DMS153 (cell line): ENCODE measurements at regions not wholly inside any gene's neighbourhood (a gene's known extent, or its start where the extent isn't known, plus 50 kb on each side); places are given as distances from the start of the nearest gene placed in this dataset.
A peak's percentile ranks its signal among the peaks of the same experiment; 100 is the strongest.
"Not testable (repeated sequence)": the region's sequence is repeated elsewhere in the genome, so short reads cannot be mapped to it uniquely, and the experiment has no call there.

Experiments used
- DNase-seq: peaks from one replicate; lab custom pipeline; 2025; lab: John Stamatoyannopoulos, UW

DNA sequence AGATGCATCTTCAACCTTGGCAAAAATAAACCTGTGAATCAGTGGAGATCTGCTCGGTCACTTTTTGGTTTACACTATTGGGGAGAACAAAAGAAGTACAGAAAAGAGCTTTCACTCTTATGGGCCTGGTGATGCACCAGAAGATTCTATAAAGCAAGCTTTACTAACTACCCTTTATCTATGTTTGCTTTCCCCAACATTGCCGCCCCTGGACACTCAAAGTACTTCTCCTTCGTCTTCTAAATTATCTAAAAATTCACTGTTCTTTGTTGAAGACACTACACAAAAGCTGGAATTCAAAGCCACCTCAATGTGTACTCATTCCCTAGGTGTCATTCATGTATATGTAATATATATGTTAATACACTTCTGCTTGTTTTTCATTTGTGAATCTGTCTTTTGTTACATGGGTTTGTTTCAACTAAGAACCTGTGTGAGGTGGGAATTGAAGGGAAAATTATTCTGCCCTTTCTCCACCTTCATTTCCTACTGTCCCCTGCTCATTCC is 97.9 kb upstream of the BTN3A2 start:
- DNase-seq: no peak

DNA sequence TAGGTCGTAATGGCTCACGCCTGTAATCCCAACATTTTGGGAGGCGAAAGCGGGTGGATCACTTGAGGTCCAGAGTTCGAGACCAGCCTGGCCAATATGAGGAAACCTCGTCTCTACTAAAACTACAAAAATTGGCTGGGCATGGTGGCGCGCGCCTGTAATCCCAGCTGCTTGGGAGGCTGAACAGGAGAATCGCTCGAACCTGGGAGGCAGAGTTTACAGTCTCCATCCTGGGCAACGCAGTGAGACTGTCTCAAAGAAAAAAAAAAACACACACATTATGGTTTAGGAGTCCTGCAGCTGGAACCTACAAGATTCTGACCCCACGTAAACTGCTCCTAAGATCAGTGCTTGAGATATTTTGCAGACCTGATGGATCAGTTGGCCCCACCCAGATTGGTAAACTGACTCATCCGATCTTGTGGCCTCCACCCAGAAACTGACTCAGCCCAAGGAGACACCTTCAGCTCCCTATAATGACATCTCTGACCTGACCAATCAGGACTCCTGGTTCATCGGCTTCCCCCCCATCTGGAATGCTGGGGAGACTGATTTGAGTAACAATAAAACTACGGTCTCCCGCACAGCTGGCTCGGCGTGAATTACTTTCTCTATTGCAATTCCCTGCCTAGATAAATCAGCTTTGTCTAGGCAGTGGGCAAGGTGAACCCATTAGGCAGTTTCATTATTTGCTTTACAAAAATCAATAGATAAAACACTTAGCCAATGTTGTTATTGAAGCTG is 96.2 kb upstream of the BTN3A2 start:
- peak; percentile 50 for DNase-seq

DNA sequence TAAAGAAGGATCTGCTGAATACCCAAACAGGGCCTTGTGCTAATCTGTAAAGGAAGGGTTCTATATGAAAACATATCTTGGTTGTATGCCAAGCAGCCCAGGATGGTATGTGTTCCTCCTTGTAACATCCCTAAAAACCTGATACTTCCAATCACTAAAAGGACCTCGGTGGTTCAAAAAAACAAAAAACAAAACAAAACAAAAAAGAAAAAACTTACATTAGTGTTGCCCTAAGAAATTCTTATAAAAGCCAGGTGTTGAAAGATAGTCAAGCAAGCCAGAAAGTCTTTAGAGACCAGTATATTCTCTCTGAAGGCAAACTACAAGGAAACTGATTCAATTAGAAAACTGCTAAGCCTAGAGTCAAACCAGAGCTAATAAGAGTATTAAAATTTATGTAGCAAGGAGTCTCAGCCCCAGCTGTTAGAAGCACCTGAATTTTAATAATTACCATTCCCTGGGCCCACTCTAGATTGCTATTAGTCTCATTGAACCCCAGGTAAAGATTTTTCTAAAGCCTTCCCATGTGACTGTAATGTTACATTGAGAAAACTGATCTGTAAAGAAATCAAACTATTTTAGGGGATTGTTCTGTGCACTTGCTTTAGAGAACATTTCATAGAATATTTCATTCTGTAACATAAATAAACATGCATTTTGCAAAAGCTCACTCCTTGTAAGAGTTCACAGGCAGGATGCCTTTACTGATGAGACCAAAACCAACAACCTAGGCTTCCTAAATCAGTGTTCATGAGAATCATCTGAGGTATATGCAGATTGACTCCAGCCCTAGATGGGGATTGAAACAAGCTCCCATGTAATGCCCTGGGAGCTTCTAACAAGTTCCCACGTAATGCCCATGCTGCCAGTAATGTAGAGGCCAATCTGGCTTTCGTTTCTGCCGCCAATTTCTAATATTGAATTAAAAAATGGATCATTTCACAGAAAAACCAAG is 95.2 kb upstream of the BTN3A2 start:
- no peak for DNase-seq

DNA sequence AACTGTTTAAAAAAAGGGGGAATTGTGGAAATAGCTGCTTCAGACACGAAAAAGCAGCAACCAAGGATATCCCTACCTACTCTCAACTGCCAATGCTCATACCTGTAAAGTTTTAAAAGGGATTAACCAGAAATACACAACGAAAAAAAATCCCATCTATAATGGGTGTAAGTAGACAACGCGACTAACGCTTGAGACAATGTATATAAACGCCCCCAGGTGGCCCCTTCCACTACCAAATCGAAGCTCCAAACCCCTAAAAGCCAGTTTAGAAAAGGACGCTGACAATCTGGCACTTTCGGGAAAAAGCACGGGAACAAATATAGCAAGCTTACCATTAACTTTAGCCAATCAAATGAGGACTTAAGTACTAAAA is 94.5 kb upstream of the BTN3A2 start:
- no peak for DNase-seq

DNA sequence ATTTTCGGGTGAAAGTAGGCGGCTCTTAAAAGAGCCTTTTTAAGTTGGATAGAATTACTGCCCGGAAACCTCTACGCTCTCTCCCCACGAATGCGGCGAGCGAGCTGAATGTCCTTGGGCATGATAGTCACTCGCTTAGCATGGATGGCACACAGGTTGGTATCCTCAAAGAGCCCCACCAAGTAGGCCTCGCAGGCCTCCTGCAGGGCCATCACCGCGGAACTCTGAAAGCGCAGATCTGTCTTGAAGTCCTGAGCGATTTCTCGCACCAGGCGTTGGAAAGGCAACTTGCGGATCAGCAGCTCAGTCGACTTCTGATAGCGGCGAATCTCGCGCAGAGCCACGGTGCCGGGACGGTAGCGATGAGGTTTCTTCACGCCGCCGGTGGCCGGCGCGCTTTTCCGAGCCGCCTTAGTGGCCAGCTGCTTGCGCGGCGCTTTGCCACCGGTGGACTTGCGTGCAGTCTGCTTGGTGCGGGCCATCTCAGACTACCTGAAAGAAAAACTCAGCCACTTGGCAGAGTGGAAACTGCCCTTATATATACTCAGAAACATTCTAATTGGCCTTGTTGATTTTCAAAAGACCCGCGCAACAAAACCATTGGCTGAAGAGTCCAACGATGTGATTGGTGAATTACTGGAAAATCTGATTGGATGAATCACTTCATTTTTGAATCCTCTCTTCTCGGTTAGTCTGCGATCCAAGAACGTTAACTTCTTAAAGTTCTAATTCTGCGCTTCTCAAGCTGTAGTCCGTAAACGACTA is 93.9 kb upstream of the BTN3A2 start:
- DNase-seq: peak; percentile 90

DNA sequence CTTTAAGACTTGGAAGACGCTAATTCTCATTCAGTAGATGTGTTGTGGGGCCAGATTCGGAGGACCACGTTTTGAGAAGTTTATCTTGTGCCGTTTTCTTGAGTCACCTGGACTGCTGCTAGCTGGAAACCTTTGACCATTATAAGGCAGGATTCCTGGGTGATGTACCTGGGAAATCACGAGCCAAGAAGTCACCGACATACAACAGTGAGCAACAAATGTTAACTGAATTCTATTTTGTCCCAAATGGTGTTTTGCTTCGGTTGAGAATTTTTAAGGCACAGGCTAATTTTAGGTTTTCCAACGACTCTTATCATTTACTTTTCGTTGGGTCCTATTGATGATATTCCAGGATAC is 93.4 kb upstream of the BTN3A2 start:
- DNase-seq: no peak

DNA sequence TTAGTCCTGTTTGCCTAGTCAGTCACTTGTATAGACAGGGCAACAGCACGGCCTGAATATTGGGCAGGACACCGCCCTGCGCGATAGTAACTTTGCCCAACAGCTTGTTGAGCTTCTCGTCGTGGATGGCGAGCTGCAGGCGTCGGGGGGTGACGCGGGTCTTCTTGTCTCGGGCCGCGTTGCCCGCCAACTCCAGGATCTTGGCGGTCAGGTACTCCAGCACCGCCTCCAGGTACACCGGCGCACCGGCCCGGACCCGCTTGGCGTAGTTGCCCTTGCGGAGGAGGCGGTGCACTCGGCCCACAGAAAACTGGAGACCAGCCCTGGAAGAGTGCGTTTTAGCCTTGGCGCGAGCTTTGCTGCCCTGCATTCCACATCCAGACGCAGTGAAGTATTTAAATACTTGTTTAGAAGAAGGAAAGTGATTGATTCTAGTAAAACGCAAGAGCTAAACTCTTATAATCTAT is 92.8 kb upstream of the BTN3A2 start:
- DNase-seq: no peak

DNA sequence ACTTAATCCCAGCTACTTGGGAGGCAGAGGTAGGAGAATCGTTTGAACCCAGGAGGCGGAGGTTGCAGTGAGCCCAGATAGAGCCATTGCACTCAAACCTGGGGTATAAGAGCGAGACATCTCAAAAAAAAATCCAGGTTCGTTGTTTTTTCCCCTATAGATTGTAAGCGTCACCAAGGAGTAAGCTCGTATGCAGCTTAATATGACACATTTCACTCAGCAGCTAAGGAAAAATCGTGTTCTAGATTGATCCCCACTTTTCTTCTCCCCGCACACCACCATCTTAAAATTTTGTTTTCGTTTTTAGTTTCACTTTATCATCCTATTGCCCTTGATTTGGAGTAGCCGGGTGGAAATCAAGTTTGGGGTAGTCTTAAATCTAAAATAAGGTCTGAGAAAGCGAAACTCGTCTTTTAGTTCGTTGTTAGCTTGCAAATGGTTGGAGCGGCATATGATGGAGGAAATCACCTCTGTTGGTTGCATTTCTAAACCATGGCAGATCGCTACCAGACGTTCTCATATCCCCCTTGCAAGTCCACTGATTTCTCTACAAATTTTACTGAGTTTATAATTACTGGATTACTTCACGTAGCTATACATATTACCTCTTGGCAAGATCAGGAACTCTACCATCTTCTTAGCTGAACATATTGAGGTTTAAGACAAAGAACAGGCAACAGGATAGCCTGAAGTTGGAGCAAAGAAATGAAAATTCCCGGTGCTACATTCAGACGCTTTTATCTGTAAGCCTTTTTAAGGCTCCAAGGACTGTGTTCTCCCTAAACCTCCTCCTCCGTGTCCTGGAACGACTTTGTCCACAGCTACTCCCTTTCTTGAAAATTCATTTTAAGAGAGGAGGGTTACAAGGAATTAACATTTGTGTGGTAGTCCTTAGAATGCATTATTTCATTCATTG is 91.1 kb upstream of the BTN3A2 start:
- no peak for DNase-seq

DNA sequence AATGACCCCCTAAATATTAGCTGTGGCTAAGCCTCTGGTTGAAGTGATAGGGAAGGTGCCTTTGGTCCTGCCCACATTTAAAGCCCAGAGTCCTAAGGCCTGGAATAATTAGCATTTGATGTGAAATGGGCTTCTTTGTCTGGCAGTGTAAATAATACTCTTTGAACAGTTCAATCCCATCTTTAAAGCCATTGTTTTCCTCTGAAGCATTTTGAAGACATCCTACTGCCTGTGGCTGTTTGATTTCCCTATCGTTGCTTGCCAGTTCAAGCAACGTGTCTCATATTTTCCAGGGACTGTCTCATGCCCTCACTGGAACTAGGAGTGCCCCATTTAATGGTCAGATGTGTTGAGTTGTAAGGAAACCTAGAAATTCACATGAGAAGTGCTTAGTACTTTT is 89.3 kb upstream of the BTN3A2 start:
- DNase-seq: no peak

DNA sequence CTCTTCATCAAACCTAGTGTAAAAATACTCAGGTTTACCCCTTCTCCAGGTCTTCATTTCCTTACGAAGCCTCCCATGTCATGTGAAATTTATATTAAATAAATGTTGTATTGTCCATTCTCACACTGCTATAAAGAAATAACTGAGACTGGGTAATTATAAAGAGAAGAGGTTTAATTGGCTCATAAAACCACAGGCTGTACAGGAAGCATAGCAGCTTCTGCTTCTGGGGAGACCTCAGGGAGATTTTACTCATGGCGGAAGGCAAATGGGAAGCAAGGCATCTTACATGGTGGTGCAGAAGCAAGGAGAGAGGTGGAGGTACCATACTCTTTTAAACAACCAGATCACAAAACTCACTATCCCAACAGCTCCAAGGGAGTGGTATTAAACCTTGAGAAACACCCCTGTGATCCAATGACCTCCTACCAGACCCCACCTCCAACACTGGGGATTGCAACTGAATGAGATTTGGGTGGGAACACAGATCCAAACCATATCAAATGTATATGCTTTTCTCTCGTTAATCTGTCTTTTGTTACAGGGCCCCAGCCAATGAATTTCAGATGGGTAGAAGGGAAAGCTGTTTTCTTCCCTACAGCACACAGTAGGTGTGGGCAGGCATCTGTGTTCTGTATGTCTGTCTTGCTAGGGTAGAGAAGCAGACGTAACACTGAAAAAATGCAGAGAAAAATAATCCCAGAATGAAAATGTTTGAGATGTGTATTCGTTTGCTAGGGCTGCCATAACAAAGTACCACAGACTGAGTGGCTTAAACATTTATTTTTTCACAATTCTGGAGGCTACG is 88.0 kb upstream of the BTN3A2 start:
- no peak for DNase-seq

DNA sequence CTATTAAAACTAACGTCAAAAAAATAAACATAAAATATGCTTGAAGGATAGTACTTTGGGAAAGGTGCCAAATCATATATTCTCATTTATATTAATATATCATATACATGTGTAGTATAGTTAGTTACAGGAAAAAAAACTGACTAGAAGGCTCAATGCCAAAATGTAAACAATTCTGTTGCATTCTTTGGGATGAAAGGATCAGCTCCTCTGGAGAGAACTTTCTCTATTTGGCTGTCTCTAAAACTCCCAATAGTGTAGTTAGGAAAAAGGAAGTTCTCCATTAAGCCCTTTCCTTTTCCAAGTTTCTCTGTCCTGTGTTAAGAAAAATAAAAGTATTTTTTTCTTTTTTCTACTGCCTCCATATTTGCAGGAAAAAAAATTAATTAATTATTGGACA is 86.5 kb upstream of the BTN3A2 start:
- no peak for DNase-seq

DNA sequence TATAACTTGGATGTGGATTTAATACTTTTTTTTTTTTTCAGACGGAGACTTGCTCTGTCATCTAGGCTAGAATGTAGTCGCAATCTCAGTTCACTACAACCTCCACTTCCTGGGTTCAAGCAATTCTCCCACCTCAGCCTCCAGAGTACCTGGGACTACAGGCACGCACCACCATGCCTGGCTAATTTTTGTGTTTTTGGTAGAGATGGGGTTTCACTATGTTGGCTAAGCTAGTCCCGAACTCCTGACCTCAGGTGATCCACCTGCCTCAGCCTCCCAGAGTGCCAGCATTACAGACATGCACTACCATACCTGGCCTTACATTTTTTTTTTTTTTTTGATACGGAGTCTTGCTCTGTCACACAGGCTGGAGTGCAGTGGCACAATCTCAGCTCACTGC is 85.6 kb upstream of the BTN3A2 start:
- not testable (repeated sequence) for DNase-seq

DNA sequence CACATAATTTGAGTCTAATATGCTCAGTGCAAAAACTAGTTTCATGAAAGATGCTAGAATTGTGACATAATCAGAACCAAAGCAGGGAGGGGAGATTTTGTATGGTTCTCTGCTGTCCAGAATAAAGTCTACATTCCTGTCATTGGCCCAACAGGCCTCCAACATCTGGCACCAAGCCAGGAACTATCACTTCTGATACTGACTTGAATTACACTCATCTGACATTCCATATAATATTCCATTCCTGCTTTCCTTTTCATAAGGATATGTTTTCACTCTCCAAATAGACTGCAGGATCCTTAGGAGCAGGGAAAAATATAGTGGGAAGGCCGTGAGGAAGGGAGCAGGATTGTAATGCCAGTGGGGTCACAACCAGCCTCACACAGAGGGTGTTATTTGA is 84.6 kb upstream of the BTN3A2 start:
- no peak for DNase-seq

DNA sequence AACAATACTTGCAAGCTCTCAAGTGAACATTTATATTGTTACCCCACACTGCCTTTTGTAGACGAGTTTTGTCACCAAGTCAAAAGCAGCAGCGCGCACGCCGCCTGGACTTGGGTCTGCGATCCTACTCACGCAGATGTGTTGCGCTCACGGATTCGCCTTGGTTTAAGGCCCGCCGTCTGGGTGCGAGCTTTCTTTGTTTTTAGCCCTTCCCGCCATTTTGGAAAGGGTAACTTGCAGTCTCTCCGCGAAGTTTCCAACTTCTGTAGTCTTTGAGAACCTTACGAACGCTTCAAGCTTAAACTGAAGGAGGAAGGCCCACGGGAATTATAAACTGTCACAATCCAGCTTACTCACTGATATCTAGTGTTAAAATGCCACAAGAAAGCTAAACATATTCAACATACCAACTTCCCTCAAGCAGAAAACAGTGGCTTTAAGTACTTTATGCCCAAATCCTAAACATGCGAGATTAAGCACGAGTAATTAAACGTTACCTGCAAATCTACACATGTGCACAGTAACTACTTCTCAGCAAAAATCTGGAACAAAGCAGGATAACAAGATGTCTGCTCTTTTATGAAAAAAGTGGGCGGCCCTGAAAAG is 80.4 kb upstream of the BTN3A2 start:
- DNase-seq: peak; percentile 29

DNA sequence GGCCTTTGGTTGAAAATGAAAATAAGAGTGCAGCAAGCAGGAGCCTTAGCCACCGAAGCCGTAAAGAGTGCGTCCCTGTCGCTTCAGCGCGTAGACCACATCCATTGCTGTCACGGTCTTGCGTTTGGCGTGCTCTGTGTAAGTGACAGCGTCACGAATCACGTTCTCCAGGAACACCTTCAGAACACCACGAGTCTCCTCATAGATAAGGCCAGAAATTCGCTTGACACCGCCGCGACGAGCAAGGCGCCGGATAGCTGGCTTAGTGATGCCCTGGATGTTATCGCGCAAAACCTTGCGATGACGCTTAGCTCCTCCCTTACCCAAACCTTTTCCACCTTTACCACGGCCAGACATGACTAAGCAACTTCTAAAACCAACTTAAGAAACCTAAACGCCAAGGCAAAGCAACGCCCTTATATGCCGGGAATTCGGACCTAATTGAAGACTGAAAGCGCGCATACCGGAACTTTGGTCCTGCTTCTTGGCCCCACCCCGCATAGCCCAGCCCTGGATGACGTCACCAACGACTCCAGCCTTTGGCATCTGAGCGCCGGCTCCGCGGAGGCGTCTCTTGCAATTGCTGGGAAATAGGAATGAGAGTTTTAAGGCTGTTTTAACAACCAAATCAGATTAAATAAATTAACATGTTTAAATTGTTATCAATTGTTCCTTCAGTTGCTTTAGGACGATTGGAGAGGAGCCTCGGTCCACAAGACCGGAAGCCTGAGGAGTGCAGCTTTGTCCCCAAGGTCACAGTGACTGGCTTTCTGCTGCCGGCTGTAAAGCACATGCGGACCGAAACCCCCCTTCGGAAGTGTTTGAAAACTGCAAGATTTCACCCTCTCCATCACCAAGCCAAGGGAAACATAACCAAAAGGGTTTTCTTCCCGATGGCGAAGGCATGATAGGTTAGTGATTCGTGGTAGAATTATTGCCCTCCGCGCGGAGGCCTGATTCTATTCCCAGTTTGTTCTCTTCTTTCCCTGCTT is 79.6 kb upstream of the BTN3A2 start:
- peak; percentile 95 for DNase-seq

DNA sequence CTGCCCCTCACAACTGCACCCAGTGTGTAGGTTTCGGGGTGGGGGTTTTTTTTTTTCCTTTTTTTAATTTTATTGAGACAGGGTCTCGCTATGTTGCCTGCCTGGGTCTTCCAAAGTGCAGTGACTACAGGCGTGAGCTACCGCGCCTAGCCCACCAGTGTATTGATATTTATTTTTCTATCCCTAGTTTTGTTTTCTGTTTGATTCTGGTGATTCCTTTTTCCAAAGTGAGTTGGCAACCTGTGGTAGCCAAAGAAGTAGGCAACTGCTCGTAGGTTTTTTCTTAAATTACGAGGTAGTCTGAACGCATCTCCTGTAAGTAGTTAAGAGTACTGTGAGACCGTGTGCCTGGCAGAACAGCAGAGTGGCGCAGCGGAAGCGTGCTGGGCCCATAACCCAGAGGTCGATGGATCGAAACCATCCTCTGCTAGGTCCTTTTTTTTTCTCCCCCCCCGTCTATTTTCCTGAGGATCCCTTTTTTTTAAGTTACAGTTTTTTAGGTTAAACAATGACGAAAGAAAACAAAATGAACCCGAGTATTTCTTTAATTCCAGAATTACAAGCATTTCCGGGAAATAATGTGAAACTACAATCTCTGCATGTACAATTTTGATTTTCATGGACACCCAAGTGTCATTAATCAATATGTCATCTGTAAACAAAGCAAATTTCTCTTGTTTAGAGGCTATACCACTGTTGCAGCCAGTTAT is 78.7 kb upstream of the BTN3A2 start:
- DNase-seq: peak; percentile 56

DNA sequence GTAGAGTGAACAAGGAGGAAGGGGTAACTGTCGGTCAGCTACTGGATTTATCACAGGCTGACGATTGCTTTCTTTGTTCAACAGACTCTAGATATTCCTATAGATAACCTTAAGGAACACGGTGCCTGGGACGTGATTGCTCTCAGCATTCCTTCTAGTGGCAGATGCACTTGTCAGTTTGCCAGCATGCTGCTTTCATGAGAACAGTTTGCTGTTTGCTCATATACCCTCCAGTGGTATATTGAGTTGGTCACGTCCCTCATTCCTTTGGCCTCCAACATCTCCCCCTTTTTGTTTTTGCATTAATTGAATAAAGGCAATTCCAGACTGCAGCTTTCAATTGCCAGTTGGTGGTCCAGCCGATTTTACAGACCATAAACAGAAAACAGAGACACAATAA is 76.8 kb upstream of the BTN3A2 start:
- DNase-seq: no peak

DNA sequence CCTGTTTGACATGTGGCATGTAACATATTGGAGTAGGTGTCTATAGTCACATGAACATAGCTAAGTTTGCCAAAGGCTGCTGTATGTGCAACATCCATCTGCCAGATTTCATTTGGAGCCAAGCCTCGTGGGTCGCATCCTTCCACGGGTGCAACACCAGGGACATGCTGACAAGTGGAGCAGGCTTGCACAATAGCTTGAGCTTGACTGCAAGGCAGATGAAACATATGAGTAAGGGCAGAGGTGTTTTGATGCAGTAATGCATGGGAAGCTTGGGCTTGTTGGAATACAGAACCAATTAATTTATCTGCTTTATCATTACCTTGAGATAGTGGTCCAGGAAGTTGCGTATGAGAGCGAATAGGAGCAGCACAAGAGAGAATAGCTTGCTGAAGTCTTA is 74.1 kb upstream of the BTN3A2 start:
- DNase-seq: no peak
